ENCODE measurements at regions not wholly inside any gene's neighbourhood (a gene's known extent, or its start where the extent isn't known, plus 50 kb on each side); places are given as distances from the start of the nearest gene placed in this dataset.
"Not testable (repeated sequence)": the region's sequence is repeated elsewhere in the genome, so short reads cannot be mapped to it uniquely, and the experiment has no call there.

GRCh38 chr10:65570143-65571010 lies 1355.5 kb upstream of the LRRTM3 start:
- in situ Hi-C loops (cut with HindIII; ENCODE audit: low pct_ligation_motif_present, low pct_unique_long_range_greater_than_20kb, low sequenced_read_pairs): no loop called here
- DNase-seq: peak; percentile 82

DNA sequence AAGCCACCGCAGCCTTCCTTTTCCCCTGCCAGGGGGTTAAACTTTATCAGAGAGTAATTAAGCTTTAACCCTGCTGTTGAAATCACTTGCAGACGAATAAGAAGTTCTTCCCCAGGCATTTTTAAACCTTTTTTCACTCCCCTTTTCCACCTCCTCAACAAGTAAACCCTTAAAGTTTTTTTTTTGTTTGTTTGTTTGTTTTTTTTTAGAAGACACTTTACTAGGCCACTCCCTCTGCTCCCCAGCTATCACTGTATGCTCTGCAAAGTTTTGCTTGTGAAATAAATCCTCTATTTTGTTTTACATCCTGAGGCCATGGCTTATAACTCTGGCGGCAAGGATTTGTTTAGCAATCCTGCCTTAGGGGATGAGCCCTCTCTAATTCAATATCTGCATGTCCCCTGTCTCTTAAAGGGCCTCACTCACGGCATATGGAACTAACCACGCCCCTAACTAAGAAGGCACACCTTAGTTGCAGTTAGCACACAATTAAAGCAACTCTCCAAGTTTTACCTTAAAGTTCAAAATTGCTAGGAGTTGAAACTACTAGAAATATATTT lies 1354.7 kb upstream of the LRRTM3 start:
- DNase-seq: peak; percentile 44
- in situ Hi-C loops (cut with HindIII; ENCODE audit: low pct_ligation_motif_present, low pct_unique_long_range_greater_than_20kb, low sequenced_read_pairs): no loop called here

- no peak for DNase-seq
- in situ Hi-C loops (cut with HindIII; ENCODE audit: low pct_ligation_motif_present, low pct_unique_long_range_greater_than_20kb, low sequenced_read_pairs): no loop called here
Observed at GRCh38 chr10:65581426-65582026, 1344.3 kb upstream of the LRRTM3 start.

GRCh38 chr10:65602182-65602865 lies 1323.5 kb upstream of the LRRTM3 start:
- no peak for DNase-seq
- in situ Hi-C loops (cut with HindIII; ENCODE audit: low pct_ligation_motif_present, low pct_unique_long_range_greater_than_20kb, low sequenced_read_pairs): no loop called here

DNA sequence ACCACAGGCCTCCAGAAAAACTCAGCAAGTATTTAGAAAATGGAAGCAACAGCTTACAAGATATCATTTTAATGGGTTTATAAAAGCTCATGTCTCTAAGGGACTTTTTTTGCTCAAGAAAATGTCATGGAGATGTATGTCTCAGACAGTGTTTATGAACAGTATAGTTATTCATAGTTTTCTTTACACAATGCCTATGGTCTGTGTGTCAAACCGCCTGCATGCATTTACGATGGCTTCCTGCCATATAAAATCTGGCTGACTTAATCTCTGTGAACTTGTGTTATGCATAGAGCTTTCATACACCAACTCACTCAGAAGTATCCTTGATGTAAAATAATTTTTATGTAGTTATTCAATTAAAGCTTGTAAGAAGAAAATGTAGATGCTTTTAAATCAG lies 1314.2 kb upstream of the LRRTM3 start:
- no peak for DNase-seq
- in situ Hi-C loops (cut with HindIII; ENCODE audit: low pct_ligation_motif_present, low pct_unique_long_range_greater_than_20kb, low sequenced_read_pairs): no loop called here

- in situ Hi-C loops (cut with HindIII; ENCODE audit: low pct_ligation_motif_present, low pct_unique_long_range_greater_than_20kb, low sequenced_read_pairs): no loop called here
- DNase-seq: no peak
Observed at GRCh38 chr10:65614956-65615565, 1310.8 kb upstream of the LRRTM3 start.

- DNase-seq: no peak
- in situ Hi-C loops (cut with HindIII; ENCODE audit: low pct_ligation_motif_present, low pct_unique_long_range_greater_than_20kb, low sequenced_read_pairs): no loop called here
Observed at GRCh38 chr10:65618126-65618525, 1307.7 kb upstream of the LRRTM3 start.

DNA sequence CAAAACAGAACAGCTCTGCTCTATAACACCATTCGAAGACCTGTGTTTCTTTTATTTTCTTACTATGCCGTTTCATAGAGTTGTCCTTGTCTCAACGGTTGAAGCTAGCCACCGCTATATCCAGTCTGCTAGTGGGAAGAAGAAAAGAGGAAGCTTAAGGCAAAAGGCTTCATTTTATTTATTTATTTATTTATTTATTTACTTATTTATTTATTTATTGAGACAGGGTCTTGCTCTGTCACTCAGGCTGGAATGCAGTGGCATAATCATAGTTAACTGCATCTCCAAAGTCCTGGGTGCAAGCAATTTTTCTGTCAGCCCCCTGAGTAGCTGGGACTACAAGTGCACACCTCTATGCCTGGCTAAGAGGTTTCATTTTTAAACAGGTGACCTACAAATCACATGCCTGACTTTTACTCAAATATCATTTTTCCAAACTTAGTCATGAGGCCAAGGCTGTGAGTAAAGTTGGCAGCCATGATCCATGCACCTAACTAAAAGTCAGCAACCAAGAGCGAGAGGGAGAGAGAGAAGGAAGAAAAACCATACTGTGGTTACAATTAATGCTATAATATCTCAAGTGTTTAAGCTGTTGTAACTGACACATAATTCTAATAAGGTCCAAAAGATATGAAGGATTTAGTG lies 1305.3 kb upstream of the LRRTM3 start:
- DNase-seq: no peak
- in situ Hi-C loops (cut with HindIII; ENCODE audit: low pct_ligation_motif_present, low pct_unique_long_range_greater_than_20kb, low sequenced_read_pairs): no loop called here

DNA sequence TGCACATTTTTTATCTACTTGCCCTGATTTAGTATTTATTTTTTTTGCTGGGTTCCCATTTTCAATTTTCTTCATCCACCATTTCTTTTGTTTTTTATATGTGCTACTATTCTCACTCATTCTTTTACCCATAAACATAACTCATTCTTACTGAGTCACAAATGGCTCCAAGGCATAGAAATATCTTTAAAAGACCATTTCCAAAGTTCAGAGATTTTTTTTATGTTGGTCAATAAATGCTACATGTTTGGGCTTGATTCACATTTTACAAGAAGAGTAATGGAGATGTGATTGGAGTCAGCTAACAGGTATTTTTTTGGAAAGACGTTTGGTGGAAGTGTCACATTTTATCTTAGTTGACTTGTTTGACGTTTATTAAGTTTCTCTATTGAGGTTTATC lies 1303.2 kb upstream of the LRRTM3 start:
- DNase-seq: no peak
- in situ Hi-C loops (cut with HindIII; ENCODE audit: low pct_ligation_motif_present, low pct_unique_long_range_greater_than_20kb, low sequenced_read_pairs): no loop called here

DNA sequence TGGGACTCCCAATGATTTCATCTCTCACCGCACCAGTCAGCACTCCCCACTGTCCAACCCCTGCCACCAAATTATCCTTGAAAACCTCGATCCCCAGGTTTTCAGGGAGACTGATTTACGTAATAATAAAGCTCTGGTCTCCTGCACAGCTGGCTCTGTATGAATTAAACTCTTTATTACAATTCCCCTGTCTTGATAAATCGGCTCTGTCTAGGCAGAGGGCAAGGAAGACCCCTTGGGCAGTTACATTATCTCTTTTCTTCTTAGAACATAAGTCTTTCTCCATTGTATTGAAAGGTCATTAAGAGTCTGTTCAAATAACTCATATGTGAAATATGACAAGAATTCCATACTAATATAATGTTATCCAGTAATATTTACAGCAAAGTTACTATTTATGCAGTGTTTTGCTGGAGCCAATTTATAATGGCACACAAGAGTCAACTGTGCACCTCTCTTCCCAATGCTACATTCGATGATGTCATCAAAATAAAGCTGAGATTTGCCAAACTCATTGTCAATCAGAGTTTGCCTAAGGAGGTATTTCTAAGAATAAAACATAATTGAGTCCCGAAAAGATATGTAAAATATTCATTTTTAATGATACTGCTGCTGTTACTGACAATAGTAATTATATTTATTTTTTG lies 1297.2 kb upstream of the LRRTM3 start:
- DNase-seq: no peak
- in situ Hi-C loops (cut with HindIII; ENCODE audit: low pct_ligation_motif_present, low pct_unique_long_range_greater_than_20kb, low sequenced_read_pairs): no loop called here

DNA sequence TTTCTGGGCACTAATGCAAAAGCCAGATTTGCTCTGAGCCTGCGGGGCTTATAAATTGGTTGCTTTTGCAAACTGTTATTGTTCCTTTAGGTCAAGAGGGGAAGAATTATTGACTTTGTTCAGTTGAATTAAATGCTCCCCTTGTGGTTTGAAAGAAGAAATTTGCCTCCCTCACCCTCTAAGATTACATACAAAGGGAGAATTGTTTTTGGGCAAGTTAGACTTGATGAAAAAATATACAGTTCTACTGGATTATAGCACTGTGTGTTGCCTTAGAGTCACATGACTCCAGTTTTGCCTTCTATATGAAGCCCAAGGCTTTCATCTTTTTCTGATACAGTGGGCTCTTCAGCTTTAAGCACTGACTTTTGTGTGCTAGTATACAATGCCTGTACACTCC lies 1265.8 kb upstream of the LRRTM3 start:
- no peak for DNase-seq
- in situ Hi-C loops (cut with HindIII; ENCODE audit: low pct_ligation_motif_present, low pct_unique_long_range_greater_than_20kb, low sequenced_read_pairs): no loop called here

- DNase-seq: no peak
- in situ Hi-C loops (cut with HindIII; ENCODE audit: low pct_ligation_motif_present, low pct_unique_long_range_greater_than_20kb, low sequenced_read_pairs): no loop called here
Observed at GRCh38 chr10:65670087-65670486, 1255.7 kb upstream of the LRRTM3 start.

DNA sequence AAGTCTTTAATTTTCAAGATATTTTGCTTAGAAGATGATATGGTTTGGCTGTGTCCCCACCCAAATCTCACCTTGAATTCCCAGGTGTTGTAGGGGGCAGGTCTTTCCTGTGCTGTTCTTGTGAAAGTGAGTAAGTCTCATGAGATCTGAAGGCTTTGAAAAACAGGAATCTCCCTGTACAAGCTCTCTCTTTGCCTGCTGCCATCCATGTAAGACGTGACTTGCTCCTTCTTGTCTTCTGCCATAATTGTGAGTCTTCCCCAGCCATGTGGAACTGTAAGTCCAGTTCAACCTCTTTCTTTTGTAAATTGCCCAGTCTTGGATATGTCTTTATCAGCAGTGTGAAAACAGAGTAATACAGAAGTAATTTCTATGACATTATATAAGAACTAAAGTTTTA lies 1255.2 kb upstream of the LRRTM3 start:
- in situ Hi-C loops (cut with HindIII; ENCODE audit: low pct_ligation_motif_present, low pct_unique_long_range_greater_than_20kb, low sequenced_read_pairs); DNase-seq: not testable (repeated sequence)

DNA sequence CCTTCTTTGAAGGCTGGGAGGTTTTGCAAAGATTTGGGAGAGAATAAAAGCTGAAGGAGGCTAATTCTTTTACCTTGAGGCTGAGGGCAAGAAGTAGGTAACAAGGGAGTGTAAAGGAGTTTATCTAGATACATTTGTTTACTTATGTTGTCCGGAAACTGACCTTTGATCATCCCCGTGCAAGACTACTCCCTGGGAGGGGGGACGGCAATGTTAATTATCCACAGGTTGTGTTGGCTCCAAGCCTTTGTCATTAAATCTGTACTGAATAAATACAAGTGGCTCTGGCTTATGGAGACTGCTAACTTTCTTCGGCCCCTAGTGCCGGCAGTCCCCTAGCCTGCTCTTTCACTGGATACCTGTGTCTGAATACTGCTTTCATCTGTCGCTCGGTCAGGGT lies 1250.6 kb upstream of the LRRTM3 start:
- DNase-seq: no peak
- in situ Hi-C loops (cut with HindIII; ENCODE audit: low pct_ligation_motif_present, low pct_unique_long_range_greater_than_20kb, low sequenced_read_pairs): no loop called here

DNA sequence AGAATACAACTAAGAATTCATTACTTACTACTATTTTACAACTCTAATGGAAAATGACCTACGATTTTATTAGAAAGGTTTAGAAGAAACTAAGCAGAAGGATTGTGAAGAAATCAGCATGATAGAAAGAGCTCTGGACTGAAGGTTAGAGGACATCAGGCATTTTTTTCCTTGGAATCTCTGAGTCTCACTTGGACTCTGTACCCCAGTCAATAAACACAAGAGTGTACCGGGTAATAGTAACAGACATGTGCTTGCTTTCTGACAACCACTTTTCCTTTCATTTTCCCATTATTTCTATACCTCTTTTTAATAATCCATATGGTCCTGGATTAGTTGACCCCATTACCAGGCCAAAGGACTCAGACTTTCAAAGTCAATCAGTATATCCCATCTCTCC lies 1240.9 kb upstream of the LRRTM3 start:
- in situ Hi-C loops (cut with HindIII; ENCODE audit: low pct_ligation_motif_present, low pct_unique_long_range_greater_than_20kb, low sequenced_read_pairs): no loop called here
- DNase-seq: no peak

- DNase-seq: no peak
- in situ Hi-C loops (cut with HindIII; ENCODE audit: low pct_ligation_motif_present, low pct_unique_long_range_greater_than_20kb, low sequenced_read_pairs): no loop called here
Observed at GRCh38 chr10:65701168-65701776, 1224.6 kb upstream of the LRRTM3 start.

GRCh38 chr10:65708057-65708456 lies 1217.8 kb upstream of the LRRTM3 start:
- in situ Hi-C loops (cut with HindIII; ENCODE audit: low pct_ligation_motif_present, low pct_unique_long_range_greater_than_20kb, low sequenced_read_pairs): no loop called here
- no peak for DNase-seq

DNA sequence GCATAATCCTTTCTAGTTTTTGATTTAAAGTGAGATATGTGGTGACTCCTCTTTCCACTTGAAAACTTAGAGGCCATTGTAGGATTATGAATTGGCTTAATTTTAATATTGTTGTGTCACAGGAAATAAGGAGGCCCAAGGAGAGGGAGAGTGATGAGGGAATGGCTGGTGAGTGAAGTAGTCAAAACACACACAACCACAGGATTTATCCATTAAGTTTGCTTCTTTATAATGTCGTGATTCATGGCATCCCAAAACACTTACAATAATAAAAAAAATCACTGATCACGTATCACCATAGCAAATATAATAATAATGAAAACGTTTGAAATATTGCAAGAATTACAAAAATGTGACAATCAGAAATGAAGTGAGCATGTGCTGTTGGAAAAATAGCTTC lies 1215.5 kb upstream of the LRRTM3 start:
- in situ Hi-C loops (cut with HindIII; ENCODE audit: low pct_ligation_motif_present, low pct_unique_long_range_greater_than_20kb, low sequenced_read_pairs): no loop called here
- no peak for DNase-seq
